ENCODE measurements at regions not wholly inside any gene's neighbourhood (a gene's known extent, or its start where the extent isn't known, plus 50 kb on each side); places are given as distances from the start of the nearest gene placed in this dataset.

- Histone ChIP-seq H3K4me1 (ENCODE audit: insufficient read depth, low read length) (no peaks in the 10 kb centered on the region), H3K18ac (ENCODE audit: insufficient read length, low read depth, low read length) (no peak overlapping the region), H4K20me1 (ENCODE audit: control insufficient read depth, insufficient read depth, insufficient read length) (no peaks in the 10 kb centered on the region), H2BK12ac (ENCODE audit: insufficient read length, low read depth, low read length) (no peak overlapping the region), H3T11ph (ENCODE audit: low read length) (no peak overlapping the region), H3K9me3 (ENCODE audit: control insufficient read depth, low read depth, low read length) (no peaks in the 10 kb centered on the region), H2BK120ac (ENCODE audit: low read depth, low read length, poor library complexity, severe bottlenecking) (no peak overlapping the region), H3K14ac (ENCODE audit: insufficient read depth, low read length) (no peak overlapping the region), H3K56ac (ENCODE audit: insufficient read length, low read depth, low read length) (no peak overlapping the region), H2AK5ac (ENCODE audit: insufficient read length, low read length) (no peak overlapping the region), H2BK5ac (ENCODE audit: insufficient read length, low read length) (no peak overlapping the region), H3K79me2 (ENCODE audit: insufficient read depth, low read length) (no peaks in the 10 kb centered on the region), H3K23me2 (ENCODE audit: insufficient read length, low read depth, low read length, poor library complexity, severe bottlenecking) (no peaks in the 10 kb centered on the region), H2AFZ (ENCODE audit: low read length) (no peak overlapping the region), H3K4me2 (ENCODE audit: insufficient read depth, insufficient read length, low read length) (no peak overlapping the region), H3K9ac (ENCODE audit: extremely low read depth, insufficient read length, low read length) (no peak overlapping the region), H3K27ac (ENCODE audit: insufficient read length, low read depth, low read length) (no peak overlapping the region), H3K27me3 (ENCODE audit: insufficient read depth, low read length) (no peaks in the 10 kb centered on the region), H3K4ac (ENCODE audit: low read depth, low read length) (no peak overlapping the region), H3K23ac (ENCODE audit: insufficient read length, low read depth, low read length) (no peak overlapping the region), H4K8ac (replicated peaks; ENCODE audit: insufficient read length, low read depth, low read length) (no peak overlapping the region), H3K79me1 (ENCODE audit: insufficient read depth, low read depth, low read length, poor library complexity, severe bottlenecking) (no peaks in the 10 kb centered on the region), H2BK15ac (ENCODE audit: low read depth, low read length) (no peak overlapping the region), H2BK20ac (ENCODE audit: low read depth, low read length, poor library complexity, severe bottlenecking) (no peak overlapping the region), H4K5ac (ENCODE audit: insufficient read length, low read depth, low read length) (no peak overlapping the region), H4K91ac (ENCODE audit: insufficient read length, low read depth, low read length) (no peak overlapping the region)
- Mint-ChIP-seq H3K36me3 (ENCODE audit: insufficient read depth in 1 of 3, low read depth in 3 of 3) (no peaks in the 10 kb centered on the region), H3K27ac (no peak overlapping the region), H3K9me3 (no peaks in the 10 kb centered on the region; a peak in 1 of 5 replicates), H3K4me3 (no peak overlapping the region), H3K4me1 (peaks cover 3 to 7% of the 10 kb centered on the region in 2 experiments; a peak in 1 of 4 replicates), H3K27me3 (ENCODE audit: low read depth) (no peaks in the 10 kb centered on the region)
- no peak for DNase-seq
- no peak for TF ChIP-seq CTCF (conservative IDR thresholded peaks at IDR 0.05)
- no CpG with 5 or more reads among the region's 4 CpGs for WGBS (ENCODE audit: extremely low coverage, insufficient read length, low lambda C conversion rate)
These were observed 285.8 kb upstream of the FAM174A start for GRCh38 chr5:100249211-100249883.
